ENCODE measurements at regions not wholly inside any gene's neighbourhood (a gene's known extent, or its start where the extent isn't known, plus 50 kb on each side); places are given as distances from the start of the nearest gene placed in this dataset.

DNA sequence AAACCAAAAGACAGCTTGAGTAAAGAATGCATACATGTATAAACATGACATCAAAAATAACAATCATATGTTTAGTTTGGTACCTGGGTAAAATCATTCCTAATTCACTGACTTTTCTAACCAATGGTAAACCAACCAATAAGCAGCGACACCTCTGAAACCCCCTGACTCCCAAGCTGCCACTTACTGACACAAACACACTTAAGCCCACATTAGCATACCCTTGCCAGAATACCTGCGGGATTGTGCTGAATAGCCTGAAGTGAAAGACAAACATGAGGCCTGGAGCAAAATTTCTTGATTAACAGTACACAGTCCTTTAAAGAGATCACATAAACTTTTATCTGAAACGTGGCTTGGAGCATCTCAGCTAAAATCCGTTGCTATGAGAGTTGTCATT is 902.9 kb downstream of the TMEM182 start:
- TF ChIP-seq, protein P1, sequence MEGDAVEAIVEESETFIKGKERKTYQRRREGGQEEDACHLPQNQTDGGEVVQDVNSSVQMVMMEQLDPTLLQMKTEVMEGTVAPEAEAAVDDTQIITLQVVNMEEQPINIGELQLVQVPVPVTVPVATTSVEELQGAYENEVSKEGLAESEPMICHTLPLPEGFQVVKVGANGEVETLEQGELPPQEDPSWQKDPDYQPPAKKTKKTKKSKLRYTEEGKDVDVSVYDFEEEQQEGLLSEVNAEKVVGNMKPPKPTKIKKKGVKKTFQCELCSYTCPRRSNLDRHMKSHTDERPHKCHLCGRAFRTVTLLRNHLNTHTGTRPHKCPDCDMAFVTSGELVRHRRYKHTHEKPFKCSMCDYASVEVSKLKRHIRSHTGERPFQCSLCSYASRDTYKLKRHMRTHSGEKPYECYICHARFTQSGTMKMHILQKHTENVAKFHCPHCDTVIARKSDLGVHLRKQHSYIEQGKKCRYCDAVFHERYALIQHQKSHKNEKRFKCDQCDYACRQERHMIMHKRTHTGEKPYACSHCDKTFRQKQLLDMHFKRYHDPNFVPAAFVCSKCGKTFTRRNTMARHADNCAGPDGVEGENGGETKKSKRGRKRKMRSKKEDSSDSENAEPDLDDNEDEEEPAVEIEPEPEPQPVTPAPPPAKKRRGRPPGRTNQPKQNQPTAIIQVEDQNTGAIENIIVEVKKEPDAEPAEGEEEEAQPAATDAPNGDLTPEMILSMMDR (conservative IDR thresholded peaks at IDR 0.05; ENCODE audit: low read depth, low read length): no peak
- TF ChIP-seq EZH2 (IDR thresholded peaks at IDR 0.05; ENCODE audit: borderline replicate concordance, low read depth, low read length, poor library complexity, severe bottlenecking): no peak
